GM19238 (cell line): ENCODE measurements at regions not wholly inside any gene's neighbourhood (a gene's known extent, or its start where the extent isn't known, plus 50 kb on each side); places are given as distances from the start of the nearest gene placed in this dataset.

Source experiments
- DNase-seq: peaks from one replicate; pipeline ENCODE4 v3.0.0; 2011; ENCODE audit warnings: low spot score; ENCODE audit not compliant: insufficient read length

DNA sequence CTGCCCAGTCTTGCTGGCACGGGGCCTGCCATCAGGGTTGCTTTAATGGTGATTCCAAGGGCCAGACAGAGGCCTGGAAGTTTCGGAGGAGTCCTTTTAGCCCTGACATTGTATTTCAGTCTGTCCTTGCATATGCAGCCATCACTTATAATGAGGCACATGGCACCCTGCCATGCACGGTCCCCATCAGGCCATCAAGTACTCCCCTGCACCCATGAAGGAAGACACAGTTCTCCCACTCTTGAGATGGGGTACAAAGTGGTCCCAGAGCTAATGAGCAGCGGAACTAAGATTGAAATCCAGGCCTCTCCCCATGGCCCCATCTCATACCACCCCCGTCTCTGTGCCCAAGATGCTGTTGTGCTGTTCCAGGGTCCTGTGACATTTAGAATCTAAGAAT lies 596.6 kb downstream of the PTPRU start:
- DNase-seq: no peak

DNA sequence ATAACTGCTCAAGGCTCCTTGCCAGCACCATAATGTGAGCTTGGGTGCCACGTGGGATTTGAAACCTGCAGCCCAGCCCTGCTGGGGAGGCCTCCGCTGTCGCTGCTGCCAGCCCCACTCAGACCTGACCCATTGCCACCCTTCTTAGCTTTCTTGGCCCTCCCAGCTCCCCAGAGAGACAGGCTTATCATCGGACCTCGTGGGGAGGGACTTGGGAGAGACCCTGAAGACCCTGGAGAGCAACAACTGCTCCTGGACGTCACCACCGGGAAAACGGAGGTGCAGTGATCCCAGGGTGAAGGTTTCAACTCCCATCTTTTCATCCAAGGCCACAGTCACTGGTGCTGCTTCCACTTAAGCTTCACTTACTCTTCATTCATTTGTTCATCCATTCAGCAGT lies 596.1 kb downstream of the PTPRU start:
- DNase-seq: no peak

DNA sequence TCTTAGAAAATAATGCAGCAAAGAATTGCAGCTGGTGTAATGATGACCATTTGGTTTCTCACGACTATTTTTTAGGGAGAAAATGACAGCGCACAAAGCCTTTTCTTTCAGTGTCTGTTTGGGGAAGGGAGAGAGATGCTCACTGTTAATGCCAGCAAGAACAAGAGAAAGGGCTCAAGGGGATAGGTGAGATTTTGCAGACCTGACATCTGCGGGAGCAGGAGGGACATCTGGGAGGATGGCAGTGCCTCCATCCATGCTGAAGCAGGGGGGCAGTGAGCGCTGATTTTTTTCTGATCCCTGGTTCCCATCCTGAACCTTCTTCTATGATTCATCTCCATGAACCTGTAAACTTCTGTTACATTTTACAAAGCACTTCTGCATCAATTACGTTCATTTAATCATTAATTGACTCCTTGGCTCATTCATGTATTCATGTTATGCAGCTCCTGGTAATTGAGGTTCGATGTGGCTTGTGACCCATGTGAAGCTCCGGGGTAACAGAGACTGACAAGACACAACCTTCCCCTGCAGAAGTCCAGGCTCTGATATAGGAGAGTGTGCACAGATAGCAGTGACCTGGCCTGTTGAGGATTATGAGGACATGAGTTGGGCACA lies 595.3 kb downstream of the PTPRU start:
- no peak for DNase-seq

DNA sequence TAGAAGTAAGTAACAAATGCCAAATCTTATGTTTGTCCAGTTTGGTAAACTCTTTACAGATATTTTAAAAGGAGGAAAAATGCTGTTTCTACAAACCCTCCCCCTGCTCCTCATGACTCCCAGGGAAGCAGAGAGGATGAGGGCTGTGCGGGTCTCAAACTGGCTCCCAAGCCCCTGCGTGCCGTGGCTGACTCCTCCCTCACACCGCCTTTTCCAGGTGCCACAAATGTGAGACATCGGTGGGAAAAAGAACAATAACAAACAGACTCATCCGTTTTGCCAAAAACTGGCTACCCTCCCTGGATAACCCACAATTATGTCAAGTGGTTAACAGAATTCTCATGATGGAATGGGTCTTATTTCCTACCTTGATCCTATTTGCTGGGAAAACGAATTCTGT lies 594.6 kb downstream of the PTPRU start:
- no peak for DNase-seq

DNA sequence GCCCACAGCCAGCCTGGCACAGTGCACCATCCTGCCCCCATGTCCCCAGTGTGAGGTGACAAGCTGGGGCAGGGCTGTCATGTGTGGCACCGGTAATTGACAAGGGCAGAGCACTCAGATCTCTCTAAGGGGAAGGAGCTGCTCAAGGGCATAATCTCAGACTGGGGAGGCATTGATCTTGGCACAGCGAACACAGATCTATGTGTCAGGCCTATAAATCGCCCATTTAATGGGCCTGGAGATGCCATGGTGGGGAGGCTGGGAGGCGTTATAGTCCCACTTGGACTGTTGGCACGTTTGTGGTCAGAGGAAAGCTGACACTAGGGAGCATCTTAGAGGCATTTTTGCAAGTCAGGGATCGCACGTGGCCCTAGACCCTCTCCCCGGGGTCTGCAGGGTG lies 594.1 kb downstream of the PTPRU start:
- DNase-seq: no peak

DNA sequence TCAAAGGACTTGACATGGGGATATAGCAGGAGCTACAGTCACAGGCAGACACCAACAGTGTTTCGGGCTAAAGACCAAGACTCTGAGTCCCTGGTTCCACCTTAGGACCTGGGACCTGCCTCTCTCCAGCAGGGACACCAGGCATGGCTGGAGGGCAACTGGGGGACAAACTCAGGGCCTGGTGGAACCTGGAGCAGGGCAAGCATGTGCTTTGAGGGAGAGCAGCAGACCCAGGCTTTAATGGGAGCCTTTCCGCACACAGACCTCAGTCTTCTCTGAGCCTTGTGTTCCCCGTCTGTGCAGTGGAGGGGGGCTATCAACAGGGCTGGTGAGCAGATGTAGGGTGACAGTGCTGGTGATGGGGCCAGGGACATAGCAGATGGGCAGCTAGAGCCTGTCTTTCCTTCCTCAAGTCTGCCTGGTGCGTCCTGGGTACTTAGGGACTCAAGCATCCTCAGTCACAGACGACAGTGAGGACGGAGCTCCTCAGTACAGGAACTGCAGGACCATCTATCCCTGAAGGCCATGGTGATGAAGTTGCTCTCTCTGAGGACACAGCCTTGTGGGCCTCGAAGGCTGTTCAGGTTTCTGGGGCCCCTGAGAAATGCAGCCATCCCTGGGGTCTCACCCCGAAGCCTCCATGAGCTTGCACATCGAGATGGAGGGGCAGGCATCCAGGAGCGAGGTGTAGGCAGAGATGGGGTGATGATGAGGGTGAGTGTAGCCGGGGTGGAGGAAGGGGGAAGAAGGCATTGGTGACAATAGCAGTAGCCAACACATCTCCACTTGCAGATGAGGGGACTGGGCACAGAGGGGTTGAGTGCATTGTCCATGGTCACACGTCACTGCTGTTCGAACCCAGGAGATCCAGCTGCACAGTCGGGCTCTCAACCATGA lies 593.4 kb downstream of the PTPRU start:
- no peak for DNase-seq

DNA sequence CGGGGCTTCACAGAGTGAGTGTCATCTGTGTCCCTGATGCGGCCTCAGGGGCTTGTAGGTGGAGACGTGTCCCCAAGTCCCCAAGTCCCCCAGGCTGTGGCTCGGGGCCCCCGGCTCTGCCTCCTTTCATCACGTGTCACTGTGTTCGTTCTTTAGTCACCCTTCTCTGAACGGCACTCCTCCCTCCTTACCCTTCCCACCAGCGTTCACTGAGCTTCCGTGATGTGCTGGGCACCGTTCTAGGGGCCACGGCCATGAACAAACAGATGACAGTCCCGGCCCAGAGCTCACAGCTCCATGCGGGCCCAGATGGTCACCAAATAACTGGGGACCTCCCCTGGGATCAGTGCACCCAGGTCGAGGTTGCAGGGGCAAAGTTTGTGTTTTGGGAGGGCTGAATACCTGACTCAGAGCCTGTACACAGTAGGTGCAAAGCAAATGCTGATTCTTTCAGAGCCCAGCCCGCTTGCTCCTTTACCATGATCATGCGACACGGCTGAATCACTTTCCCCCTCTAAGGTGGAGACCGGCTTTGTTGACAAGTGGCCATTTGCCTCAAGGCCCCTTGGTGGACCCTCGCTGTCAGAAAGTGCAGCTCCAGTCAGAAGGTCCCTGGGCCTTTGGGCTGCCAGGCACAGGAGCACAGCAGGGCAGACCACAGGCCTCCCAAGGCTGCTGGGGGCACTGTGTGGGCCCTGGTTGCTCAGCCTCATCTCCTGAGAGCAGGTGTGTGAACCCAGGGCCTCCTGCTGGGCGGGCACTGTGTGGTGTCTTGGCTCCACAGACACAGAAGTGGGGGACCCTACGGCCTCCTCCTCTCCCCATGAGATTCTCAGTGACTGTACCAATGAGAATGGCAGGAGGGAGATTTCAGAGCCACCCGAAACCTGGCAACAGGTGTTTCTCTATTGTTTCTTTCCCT lies 592.5 kb downstream of the PTPRU start:
- no peak for DNase-seq

DNA sequence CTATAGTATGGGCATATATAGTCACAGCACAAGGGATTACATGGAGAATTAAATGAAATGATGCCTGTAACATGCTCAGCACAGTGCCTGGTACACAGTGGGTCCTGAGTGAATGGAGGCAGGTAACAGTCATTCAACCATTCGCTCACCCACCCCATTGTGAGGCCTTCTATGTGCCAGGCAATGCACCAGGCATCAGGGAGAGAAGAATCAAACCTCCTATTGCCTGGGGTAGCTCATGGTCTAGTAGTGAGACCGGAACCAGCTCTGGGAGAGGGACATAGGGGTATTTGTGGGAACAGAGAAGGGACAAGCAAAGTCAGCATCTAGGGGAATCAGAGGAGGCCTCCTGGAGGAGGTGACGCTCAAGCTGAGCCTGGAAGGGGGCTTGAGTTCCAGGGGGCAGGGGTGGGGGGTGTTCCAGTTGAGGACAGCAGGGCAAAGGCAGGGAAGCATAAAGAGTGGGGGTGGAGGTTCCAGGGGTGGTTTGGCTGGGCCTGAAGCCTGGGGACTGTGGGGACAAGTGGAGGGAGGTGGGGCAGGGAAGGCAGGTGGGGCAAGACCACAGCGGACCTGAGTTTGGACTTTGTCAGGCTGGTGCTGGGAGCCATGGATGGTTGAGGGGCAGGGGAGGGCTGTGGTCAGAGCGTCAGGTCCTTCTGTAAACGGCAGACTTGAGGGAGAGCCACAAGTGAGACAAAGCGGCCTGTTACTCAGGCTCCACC lies 591.6 kb downstream of the PTPRU start:
- DNase-seq: no peak

DNA sequence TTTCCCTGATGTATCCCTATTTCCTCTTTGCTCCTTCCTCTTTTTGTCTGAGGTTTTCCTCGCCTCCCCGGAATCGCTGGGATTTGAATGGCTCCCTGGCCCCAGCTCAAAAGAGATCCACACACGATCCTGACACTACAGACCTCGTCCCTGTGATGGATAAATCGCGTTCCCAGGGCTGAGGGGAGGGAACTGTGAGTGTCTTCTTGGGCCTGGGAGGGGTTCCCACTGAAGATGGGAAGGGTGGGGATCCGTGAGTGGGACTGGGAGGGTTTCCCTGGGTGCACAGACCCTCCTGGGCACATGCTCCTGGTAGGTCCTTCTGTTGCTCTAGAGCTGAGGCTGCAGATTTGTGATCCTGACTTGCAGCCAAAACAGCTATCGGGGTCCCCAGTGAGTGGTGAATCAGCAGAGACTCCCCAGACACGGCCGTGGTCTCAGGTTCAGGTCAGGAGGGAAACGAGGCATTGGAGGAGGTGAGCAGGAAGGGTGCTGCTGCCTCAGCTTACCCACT lies 591.0 kb downstream of the PTPRU start:
- no peak for DNase-seq

DNA sequence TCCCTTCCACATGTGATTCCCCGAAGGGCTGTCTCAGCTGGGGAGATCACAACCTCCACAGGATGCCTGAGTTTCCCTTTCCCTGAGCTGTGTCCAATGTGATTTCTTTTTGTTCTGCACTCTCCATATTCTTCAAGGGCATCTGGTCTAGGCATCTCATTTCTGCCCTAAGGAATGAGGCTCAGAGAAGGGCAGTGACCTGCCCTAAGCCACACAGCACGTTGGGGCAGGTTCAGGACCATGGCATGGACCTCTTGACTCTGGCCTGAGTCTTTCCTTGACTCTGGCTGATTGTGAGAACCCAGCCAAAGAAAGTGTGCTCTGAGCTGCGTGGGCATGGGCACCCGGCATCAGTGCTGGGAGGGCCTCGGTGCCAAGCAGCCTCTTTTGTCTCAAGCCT lies 590.3 kb downstream of the PTPRU start:
- no peak for DNase-seq

DNA sequence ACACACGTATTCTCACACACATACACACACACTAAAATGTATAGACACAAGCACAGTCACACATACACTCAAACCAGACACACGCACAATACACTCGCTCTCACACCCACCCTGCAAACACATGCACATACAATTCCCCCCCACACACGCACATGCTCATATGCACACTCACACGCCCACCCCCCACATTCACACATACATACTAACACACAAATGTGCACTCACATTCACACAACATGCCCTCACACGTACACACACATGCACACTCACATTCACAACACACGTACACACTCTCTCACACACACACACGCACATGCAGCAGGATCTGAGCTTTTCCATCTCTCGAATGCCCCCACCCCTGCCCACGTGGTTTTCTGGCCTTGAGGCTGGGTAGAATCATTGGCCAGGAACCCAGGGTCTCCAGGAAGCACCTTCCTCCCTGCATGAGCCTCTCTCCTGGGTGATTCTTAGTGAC lies 589.7 kb downstream of the PTPRU start:
- no peak for DNase-seq

DNA sequence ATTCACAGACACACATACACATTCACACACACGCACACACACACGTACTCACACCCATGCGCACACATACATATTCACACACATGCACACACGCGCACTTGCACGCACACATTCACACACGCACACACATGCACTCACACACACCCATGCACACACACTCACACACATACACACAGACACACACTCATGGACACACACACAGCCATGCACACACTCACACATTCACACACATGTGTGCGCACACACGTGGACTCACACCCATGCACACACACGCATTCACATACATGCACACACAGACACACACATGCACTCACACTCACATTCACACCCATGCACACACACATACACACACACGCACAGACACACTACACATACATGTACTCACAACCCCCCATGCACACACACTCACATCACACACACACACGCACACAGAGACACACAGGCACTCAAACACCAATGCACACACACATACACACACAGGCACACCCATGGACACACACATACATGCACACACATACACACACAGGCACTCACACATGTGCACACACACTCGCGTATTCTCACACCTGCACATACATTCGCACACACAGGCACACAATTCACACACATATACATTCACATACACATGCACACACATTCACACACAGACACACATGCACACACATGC lies 589.1 kb downstream of the PTPRU start:
- no peak for DNase-seq

DNA sequence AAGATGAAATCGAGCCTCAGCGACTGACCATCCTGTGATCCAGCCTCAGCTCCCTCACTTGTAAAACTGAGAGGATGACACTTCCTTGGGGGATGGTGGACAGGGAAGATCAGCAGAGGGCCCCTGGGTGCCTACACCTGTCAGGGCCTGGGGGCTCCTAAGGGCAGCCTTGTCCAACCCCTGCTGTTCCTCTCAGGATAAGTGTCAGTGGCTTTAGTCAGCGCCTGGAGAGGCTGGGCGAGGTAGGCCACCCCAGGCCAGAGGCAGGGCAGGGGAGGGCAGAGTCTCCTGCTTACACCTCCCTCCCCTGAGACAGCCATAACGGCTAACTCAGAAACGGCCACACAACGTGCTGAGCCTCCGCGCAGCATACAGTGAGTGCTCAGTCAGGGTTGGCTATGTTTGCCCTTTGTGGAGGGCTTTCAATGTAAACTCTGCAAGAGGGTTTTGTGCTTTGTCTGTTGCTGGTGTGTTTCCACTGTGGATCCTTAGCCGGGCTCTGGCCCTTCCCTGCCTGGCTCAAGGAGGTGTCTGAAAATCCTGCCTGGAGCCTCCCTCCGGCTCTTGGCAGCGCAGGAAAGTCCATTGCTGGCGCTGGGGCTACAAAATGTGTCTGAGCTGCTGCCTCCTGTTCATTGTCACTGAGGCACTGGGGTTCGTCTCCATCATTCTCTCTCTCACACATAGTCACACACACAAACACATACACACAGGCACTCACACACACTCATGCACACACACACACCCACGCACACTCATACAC lies 588.4 kb downstream of the PTPRU start:
- no peak for DNase-seq

DNA sequence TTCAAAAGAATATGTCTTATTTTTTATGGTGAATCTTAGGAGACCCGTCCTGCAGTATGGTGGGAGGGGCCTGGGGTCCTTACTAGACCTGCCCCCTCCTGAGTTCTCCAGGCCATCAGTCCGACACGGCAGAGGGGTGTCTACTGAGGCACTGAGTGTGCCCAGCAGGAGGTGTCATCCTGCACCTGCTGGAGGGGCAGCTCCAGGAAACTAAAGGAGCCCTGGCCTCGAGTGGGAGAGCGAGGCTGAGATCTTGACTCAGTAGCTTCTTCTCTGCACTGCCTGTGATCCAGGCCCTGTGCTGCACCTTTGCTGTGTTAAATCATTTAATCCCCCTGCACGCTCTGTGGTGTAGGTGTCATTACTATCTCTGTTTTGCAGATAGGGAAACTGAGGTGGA lies 587.7 kb downstream of the PTPRU start:
- DNase-seq: no peak

DNA sequence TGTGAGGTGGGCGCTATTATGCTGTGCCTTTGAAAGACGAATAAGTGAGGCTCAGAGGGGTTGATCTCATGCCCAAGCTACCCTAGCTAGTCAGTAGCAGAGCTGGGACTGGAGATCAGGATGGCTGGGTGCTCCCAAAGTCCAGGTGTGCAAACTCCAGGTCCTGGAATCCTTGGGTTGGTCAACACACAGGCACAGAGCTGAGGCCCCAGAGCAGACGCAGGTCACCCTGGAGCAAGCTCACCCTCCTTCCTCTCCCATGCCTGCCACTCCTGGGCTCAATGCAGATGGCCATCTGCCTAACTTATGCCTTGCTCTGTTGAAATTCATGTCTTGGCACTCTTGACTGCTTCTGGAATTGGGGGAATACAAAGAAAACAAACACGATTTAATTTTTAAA lies 587.2 kb downstream of the PTPRU start:
- no peak for DNase-seq

DNA sequence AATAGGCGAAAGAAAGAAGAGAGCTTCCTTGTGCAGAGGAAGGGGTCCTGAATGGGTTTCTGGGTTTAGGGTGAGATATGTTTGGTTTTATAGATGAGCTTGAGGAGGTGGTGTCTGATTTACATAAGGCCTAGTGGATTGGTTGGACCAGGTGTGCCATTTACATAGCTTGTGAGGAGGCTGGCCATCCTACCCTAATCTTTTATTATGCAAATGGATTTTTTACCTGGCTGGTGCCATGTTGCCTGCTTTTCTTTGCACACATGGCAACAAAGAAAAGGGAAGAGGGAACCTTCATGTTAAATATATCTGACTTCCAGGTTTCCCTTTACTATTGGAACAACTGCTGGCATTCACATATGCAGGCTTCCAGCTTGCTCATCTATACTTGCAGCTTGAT lies 585.3 kb downstream of the PTPRU start:
- DNase-seq: no peak

DNA sequence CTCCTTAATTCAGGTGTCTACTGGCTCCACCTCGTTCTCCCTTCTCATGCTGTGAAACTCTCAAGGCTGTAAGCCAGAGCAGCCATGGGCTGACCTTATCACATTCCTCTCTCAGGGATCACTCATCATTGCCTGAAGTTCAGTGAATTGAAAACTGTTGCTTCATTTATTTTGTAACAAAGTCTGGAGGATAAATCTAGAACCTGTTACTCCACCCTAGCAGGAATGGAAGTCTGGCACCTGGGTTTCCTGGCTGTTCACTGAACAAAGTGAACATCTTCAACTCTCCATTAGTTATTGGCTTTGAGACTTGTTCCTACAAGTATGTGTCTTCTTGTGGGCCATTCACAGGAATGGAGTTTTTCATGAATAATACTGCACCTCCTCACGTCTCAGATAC lies 584.1 kb downstream of the PTPRU start:
- no peak for DNase-seq

DNA sequence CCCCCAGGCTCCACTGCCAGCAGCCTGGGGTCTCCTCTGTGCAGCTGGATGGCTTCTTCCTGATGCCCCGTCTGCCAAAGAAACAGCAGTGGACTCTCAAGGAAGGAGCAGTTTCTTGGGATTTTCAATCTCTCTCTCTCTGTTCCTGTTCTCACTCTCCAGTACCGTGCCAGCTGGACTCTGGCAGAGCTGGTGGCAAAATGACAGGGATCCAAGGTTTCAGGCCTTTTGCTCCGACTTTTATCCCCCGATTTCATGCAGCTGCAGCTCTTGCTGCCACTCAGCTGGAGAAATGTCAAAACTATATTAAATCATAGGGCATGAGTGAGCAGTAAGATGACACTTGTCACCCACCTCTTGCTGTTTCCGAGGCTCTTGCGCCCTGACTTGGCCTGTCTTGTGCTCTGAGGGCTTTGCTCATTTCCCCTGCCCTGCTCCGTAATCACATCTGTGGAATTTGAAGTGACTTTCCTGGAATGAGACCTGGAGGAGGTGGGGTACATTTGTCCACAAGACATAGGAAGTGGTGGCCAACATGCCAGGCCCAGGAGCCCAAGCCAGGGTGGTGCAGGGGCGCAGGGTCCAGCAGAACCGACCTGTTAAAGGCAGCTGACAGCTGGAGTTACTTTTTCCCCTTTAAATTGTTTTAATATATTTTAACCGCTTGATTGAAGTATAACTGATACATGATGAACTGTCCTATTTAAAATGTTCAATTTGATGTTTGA lies 576.2 kb downstream of the PTPRU start:
- no peak for DNase-seq
